ENCODE measurements at regions not wholly inside any gene's neighbourhood (a gene's known extent, or its start where the extent isn't known, plus 50 kb on each side); places are given as distances from the start of the nearest gene placed in this dataset.

DNA sequence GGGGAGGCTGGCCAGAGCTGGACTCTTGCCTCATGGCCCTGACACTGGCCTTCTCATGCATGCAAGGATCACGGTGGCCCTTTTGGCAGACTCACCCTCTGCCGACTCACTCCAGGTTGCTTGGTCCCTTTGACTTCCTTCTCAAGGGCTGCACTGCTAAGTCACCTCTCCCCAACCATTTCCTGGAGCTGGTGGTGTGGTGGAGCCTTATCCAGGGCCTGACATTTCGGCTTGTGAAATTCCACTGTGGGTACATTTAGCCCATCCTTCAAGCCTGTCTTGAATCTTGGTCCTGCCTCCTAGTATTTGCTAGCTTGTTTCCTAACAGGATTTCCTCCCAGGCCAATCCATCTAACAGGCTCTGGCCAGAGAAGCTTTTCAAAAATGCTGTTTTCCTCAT is 52.6 kb upstream of the JUN start:
- Histone ChIP-seq H3K4me3 (ENCODE audit: low read depth, low read length) (no peak overlapping the region), H3K4me1 (ENCODE audit: control insufficient read depth, insufficient read depth, low read length) (no peaks in the 10 kb centered on the region), H3K36me3 (ENCODE audit: control insufficient read depth, insufficient read depth, low read length) (no peaks in the 10 kb centered on the region), H3K27ac (ENCODE audit: low read depth, low read length) (no peak overlapping the region), H3K27me3 (ENCODE audit: control insufficient read depth, insufficient read depth, low read length) (no peaks in the 10 kb centered on the region), H3K9me3 (ENCODE audit: control insufficient read depth, insufficient read depth, low read length) (no peaks in the 10 kb centered on the region)
- WGBS (ENCODE audit: insufficient coverage), result 100% methylated on average over 3 of the region's 3 CpGs
- DNase-seq (ENCODE audit: low read depth in 4 of 6, low spot score in 6 of 6), result no peak

- DNase-seq (ENCODE audit: low read depth in 4 of 6, low spot score in 6 of 6), result no peak
- no peaks in the 10 kb centered on the region for H3K4me1 ChIP-seq (ENCODE audit: control insufficient read depth, insufficient read depth, low read length)
Observed at GRCh38 chr1:58837886-58838285, 54.0 kb upstream of the JUN start.

DNA sequence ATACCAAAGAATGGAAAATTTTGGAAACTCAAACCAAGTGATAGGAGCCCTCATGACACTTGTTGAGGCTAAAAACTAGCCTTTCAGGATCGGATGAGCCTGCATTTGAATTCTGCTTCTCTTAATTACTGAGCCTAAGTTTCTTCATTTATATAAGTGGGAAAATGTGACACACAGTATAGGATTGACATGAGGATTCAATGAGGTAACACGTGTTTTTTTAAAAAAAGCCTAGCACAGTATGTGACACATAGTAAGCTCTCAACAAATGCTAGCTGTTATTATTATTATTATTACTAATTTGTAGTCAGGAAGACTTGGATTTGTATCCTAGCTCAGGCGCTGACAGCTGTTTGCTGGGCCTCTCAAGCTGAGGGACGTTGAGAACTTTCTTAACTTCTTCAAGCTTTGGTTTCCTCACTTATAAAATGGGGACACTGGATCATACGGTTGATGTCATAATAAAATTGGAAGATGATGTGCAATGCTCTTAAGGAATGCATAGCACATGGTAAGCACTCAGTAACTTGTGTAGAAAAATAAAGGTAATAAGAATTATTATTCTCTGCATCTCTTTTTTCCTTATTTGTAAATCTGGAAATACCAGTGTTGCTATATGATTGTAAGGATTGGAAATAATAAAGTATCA is 55.4 kb upstream of the JUN start:
- no peaks in the 10 kb centered on the region for H3K4me1 ChIP-seq (ENCODE audit: control insufficient read depth, insufficient read depth, low read length)
- H3K36me3 ChIP-seq (ENCODE audit: control insufficient read depth, insufficient read depth, low read length), result no peaks in the 10 kb centered on the region
- DNase-seq (ENCODE audit: low read depth in 4 of 6, low spot score in 6 of 6), result no peak
- no peak overlapping the region for H3K27ac ChIP-seq (ENCODE audit: low read depth, low read length)
- no peak overlapping the region for H3K4me3 ChIP-seq (ENCODE audit: low read depth, low read length)
- H3K9me3 ChIP-seq (ENCODE audit: control insufficient read depth, insufficient read depth, low read length), result no peaks in the 10 kb centered on the region
- H3K27me3 ChIP-seq (ENCODE audit: control insufficient read depth, insufficient read depth, low read length), result no peaks in the 10 kb centered on the region
- WGBS (ENCODE audit: insufficient coverage), result no CpG with 5 or more reads among the region's 5 CpGs

More at GRCh38 chr1:58837886-58838285, 54.0 kb upstream of the JUN start:
- H3K9me3 ChIP-seq (ENCODE audit: control insufficient read depth, insufficient read depth, low read length), result no peaks in the 10 kb centered on the region
- H3K27ac ChIP-seq (ENCODE audit: low read depth, low read length), result no peak overlapping the region
- no peaks in the 10 kb centered on the region for H3K36me3 ChIP-seq (ENCODE audit: control insufficient read depth, insufficient read depth, low read length)
- no peaks in the 10 kb centered on the region for H3K27me3 ChIP-seq (ENCODE audit: control insufficient read depth, insufficient read depth, low read length)
- H3K4me3 ChIP-seq (ENCODE audit: low read depth, low read length), result no peak overlapping the region

GRCh38 chr1:58839846-58840835 is 56.3 kb upstream of the JUN start:
- Histone ChIP-seq H3K27me3 (ENCODE audit: control insufficient read depth, insufficient read depth, low read length) (no peaks in the 10 kb centered on the region), H3K4me3 (ENCODE audit: low read depth, low read length) (no peak overlapping the region), H3K4me1 (ENCODE audit: control insufficient read depth, insufficient read depth, low read length) (no peaks in the 10 kb centered on the region), H3K9me3 (ENCODE audit: control insufficient read depth, insufficient read depth, low read length) (no peaks in the 10 kb centered on the region), H3K36me3 (ENCODE audit: control insufficient read depth, insufficient read depth, low read length) (no peaks in the 10 kb centered on the region), H3K27ac (ENCODE audit: low read depth, low read length) (no peak overlapping the region)
- no peak for DNase-seq (ENCODE audit: low read depth in 4 of 6, low spot score in 6 of 6)
- 98% methylated on average over 3 of the region's 5 CpGs for WGBS (ENCODE audit: insufficient coverage)

GRCh38 chr1:58841455-58841854 is 57.6 kb upstream of the JUN start:
- Histone ChIP-seq H3K27me3 (ENCODE audit: control insufficient read depth, insufficient read depth, low read length) (no peaks in the 10 kb centered on the region), H3K27ac (ENCODE audit: low read depth, low read length) (no peak overlapping the region), H3K4me1 (ENCODE audit: control insufficient read depth, insufficient read depth, low read length) (no peaks in the 10 kb centered on the region), H3K9me3 (ENCODE audit: control insufficient read depth, insufficient read depth, low read length) (no peaks in the 10 kb centered on the region), H3K36me3 (ENCODE audit: control insufficient read depth, insufficient read depth, low read length) (no peaks in the 10 kb centered on the region), H3K4me3 (ENCODE audit: low read depth, low read length) (no peak overlapping the region)
- WGBS (ENCODE audit: insufficient coverage), result 75% methylated on average over 2 of the region's 3 CpGs
- DNase-seq (ENCODE audit: low read depth in 4 of 6, low spot score in 6 of 6), result no peak

DNA sequence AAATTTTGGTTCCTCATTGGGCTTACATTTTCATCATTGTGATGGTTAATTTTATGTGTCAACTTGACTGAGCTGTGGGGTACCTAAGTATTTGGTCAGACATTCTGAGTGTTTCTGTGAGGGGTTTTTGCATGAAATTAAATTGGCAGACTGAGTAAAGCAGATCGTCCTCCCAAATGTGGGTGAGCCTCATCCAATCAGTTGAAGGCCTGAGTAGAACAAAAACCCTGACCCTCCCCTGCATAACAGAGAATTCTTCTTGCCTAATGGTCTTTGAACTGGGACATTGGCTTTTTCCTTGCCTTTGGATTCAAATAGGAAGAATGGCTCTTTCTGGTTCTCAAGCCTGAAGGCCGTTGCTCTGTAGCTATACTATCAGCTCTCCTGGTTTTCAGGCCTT is 59.1 kb upstream of the JUN start:
- H3K36me3 ChIP-seq (ENCODE audit: control insufficient read depth, insufficient read depth, low read length), result no peaks in the 10 kb centered on the region
- H3K27me3 ChIP-seq (ENCODE audit: control insufficient read depth, insufficient read depth, low read length), result no peaks in the 10 kb centered on the region
- no peak overlapping the region for H3K4me3 ChIP-seq (ENCODE audit: low read depth, low read length)
- H3K4me1 ChIP-seq (ENCODE audit: control insufficient read depth, insufficient read depth, low read length), result no peaks in the 10 kb centered on the region
- WGBS (ENCODE audit: insufficient coverage), result 100% methylated on average over 2 of the region's 2 CpGs
- no peak for DNase-seq (ENCODE audit: low read depth in 4 of 6, low spot score in 6 of 6)
- no peak overlapping the region for H3K27ac ChIP-seq (ENCODE audit: low read depth, low read length)
- H3K9me3 ChIP-seq (ENCODE audit: control insufficient read depth, insufficient read depth, low read length), result no peaks in the 10 kb centered on the region

- Histone ChIP-seq H3K9me3 (ENCODE audit: control insufficient read depth, insufficient read depth, low read length) (no peaks in the 10 kb centered on the region), H3K36me3 (ENCODE audit: control insufficient read depth, insufficient read depth, low read length) (no peaks in the 10 kb centered on the region), H3K4me1 (ENCODE audit: control insufficient read depth, insufficient read depth, low read length) (peaks cover 6% of the 10 kb centered on the region), H3K27ac (ENCODE audit: low read depth, low read length) (no peak overlapping the region), H3K27me3 (ENCODE audit: control insufficient read depth, insufficient read depth, low read length) (no peaks in the 10 kb centered on the region), H3K4me3 (ENCODE audit: low read depth, low read length) (no peak overlapping the region)
- DNase-seq (ENCODE audit: low read depth in 4 of 6, low spot score in 6 of 6), result no peak
- no CpG with 5 or more reads among the region's 1 CpG for WGBS (ENCODE audit: insufficient coverage)
Observed at GRCh38 chr1:58844176-58844575, 60.3 kb upstream of the JUN start.

DNA sequence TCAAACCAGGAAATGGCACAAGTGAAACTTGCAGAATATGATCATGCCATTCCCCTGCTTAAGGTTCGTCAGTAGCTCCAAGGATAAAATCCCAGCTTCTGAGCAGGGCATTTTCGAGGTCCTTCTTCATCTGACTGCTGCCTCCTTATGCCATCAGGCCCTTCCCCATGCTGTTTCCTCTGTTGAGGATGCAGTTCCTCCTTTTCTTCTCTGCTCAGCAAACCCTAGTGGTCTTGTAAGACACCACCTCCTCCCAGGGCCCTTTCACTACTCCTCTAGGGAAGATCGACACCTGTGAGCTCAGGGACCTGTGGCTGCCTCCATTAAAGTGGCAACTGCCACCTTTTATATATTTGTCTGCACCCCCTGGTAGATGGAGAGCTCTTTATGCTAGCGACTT is 62.1 kb upstream of the JUN start:
- no peak for DNase-seq (ENCODE audit: low read depth in 4 of 6, low spot score in 6 of 6)
- Histone ChIP-seq H3K4me1 (ENCODE audit: control insufficient read depth, insufficient read depth, low read length) (peaks cover 6% of the 10 kb centered on the region), H3K4me3 (ENCODE audit: low read depth, low read length) (no peak overlapping the region), H3K36me3 (ENCODE audit: control insufficient read depth, insufficient read depth, low read length) (no peaks in the 10 kb centered on the region), H3K27me3 (ENCODE audit: control insufficient read depth, insufficient read depth, low read length) (no peaks in the 10 kb centered on the region), H3K27ac (ENCODE audit: low read depth, low read length) (no peak overlapping the region), H3K9me3 (ENCODE audit: control insufficient read depth, insufficient read depth, low read length) (no peaks in the 10 kb centered on the region)
- WGBS (ENCODE audit: insufficient coverage), result 100% methylated on average over 3 of the region's 4 CpGs

GRCh38 chr1:58848818-58849411 is 65.1 kb upstream of the JUN start:
- Histone ChIP-seq H3K9me3 (ENCODE audit: control insufficient read depth, insufficient read depth, low read length) (no peaks in the 10 kb centered on the region), H3K36me3 (ENCODE audit: control insufficient read depth, insufficient read depth, low read length) (no peaks in the 10 kb centered on the region), H3K27ac (ENCODE audit: low read depth, low read length) (peak overlapping the region; percentile 11), H3K4me3 (ENCODE audit: low read depth, low read length) (no peak overlapping the region), H3K4me1 (ENCODE audit: control insufficient read depth, insufficient read depth, low read length) (peaks cover 6% of the 10 kb centered on the region), H3K27me3 (ENCODE audit: control insufficient read depth, insufficient read depth, low read length) (no peaks in the 10 kb centered on the region)
- peak in 2 of 6 donors; percentile 41 to 63 for DNase-seq (ENCODE audit: low read depth in 4 of 6, low spot score in 6 of 6)
- WGBS (ENCODE audit: insufficient coverage), result 43% methylated on average over 9 of the region's 9 CpGs
